HG03159 (cell line): ENCODE measurements at regions not wholly inside any gene's neighbourhood (a gene's known extent, or its start where the extent isn't known, plus 50 kb on each side); places are given as distances from the start of the nearest gene placed in this dataset.

Source experiments
- ATAC-seq: cut with Tn5 transposase; IDR thresholded peaks from one replicate; pipeline ENCODE4 v1.9.1; 2021; ENCODE audit warnings: mild to moderate bottlenecking, moderate library complexity; ENCODE audit not compliant: unreplicated experiment

- ATAC-seq: no peak
Observed at GRCh38 chr17:70230850-70231640, 61.7 kb downstream of the KCNJ2 start.

DNA sequence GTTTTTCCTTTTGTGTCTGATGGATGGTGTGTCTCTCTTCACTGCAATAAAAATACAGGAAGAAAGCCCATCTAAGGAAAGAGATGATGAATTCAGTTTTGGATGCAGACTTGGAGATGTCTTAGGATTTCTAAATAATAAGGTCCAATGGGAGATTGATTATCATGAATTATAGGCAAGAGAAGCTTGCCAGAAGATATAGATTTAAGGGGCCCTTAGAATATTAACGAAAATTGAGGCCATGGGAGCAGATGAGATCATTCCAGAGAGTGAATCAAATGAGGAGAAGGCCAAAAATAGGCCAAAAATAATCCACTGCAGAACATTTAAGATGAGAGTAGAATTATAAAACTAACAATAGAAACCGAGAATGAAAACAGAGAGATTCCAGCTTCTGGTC is 63.1 kb downstream of the KCNJ2 start:
- no peak for ATAC-seq

DNA sequence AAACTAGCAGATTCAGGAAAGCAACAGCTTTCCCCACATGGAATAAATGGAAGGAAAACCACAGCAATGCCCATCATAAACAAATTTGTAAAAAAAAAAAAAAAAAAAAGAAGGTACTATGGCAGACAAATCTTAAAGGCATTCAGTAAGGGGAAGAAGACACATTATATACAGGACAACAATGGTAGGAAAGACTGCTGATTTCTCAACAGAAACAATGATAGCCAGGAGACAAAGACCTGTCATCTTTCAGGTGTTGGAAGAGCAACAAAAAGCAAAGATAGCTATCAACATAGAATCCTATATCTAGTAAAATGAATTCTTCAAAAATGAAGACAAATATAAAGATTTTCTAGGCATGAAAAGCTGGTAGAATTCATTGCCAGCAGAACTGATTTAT is 65.9 kb downstream of the KCNJ2 start:
- no peak for ATAC-seq

DNA sequence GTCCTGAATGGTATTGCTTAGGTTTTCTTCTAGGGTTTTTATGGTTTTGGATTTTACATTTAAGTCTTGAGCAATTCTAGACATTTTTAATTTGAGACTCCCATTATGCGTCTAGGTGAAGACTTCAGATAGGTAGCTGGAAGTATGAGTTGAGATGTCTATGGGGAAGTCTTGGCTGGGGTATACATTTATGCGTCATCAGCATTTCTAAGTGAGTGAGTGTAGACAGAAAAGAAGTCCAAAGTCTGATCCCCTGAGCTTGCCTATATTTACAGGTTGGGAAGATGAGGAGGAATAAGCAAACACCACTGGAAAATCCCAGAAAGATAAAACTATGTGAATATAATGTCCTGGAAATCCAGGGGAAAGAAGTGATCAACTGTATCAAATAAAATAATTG is 68.9 kb downstream of the KCNJ2 start:
- ATAC-seq: no peak

DNA sequence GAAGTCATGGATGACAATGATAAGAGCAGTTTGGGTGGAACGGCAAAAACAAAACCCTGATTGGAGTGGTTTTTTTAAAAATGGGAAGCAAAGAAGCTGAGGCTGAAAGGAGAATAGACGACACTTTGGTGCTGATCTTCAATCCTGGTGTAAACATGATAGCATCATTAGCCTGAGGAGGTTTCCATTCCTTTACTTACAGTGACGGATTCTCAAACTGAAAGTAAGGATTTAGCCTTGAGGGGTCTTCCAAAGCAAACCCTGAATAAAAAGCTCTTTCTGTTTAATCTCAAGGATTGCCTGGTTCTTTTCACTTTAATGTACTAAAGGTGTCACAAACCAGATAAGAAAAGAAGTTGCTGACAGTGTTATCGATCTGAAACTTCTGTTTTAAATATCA is 69.3 kb downstream of the KCNJ2 start:
- no peak for ATAC-seq

- no peak for ATAC-seq
Observed at GRCh38 chr17:70239391-70239826, 70.1 kb downstream of the KCNJ2 start.

GRCh38 chr17:70241071-70241470 is 71.7 kb downstream of the KCNJ2 start:
- no peak for ATAC-seq

- no peak for ATAC-seq
Observed at GRCh38 chr17:70242781-70243437, 73.6 kb downstream of the KCNJ2 start.

- no peak for ATAC-seq
Observed at GRCh38 chr17:70251706-70252105, 82.4 kb downstream of the KCNJ2 start.

DNA sequence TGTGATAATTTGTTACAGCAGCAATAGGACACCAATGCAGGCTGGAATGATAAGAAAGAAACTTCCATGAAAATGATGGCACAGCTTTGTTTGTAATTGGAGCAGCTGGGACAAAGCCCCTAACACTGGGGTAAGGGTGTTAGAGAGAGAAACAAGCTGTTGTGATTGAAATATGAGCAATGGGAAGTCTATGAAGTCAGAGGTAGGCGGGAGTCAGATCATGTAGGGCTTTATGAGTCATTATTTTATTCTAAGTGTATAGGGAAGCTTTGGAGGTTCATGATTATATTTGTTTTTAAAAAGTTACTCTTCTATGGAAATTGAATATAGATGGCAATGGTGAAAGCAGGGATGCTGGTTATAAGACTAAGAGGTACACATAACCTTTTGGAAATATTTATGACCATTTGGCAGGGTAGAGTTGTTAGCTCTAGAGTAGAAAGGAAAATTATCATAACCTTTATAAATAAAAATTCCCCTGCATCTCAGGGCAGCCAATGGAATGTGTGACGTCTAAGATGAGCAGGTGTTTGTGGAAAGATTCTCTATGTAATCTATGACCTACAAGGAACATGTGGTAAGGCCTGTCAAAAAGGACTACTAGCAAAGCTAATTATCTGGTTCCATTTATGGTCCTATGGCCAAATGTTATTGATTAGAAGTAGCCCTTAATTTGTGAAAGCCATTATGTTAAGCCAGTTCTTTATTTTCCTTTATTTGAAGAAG is 85.6 kb downstream of the KCNJ2 start:
- ATAC-seq: no peak

GRCh38 chr17:70256751-70257150 is 87.4 kb downstream of the KCNJ2 start:
- ATAC-seq: no peak

DNA sequence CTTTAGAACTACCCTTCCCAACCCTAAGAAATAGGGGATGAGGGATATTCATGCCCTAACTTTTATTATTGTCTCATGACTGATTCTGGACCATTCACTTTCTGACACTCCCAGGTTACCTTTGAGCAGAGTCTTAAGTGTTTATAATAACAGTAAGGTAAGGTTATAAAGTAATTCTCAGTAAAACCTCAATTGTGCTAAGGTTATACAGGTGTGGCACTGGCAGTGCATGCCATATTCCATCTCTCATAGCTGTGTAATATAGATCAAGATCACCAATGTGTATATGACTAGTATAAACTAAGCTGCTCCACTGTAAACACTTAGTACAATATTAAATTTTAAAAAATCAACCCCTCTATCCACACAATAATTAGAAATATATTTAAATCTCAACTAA is 89.1 kb downstream of the KCNJ2 start:
- no peak for ATAC-seq

- ATAC-seq: no peak
Observed at GRCh38 chr17:70259400-70259799, 90.1 kb downstream of the KCNJ2 start.

DNA sequence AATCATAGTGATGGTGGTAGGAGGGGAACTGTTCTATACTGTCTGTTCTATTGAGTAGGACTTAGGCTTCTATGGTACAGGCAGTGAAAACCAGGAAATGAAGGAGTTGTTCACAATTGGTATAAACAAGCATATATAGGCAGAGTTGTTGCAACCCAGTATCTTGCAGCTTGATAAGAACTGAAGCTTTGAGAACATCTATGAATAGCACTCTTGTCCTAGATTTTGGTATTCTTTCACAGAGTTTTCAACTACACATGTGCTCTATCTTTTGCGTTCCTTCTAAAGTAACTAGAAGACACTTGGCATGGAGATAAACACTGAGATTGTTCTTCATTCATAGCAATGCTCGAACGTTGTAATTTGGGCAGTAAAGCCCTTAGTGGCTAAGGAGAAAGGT is 91.8 kb downstream of the KCNJ2 start:
- no peak for ATAC-seq

GRCh38 chr17:70265471-70265870 is 96.1 kb downstream of the KCNJ2 start:
- ATAC-seq: no peak

DNA sequence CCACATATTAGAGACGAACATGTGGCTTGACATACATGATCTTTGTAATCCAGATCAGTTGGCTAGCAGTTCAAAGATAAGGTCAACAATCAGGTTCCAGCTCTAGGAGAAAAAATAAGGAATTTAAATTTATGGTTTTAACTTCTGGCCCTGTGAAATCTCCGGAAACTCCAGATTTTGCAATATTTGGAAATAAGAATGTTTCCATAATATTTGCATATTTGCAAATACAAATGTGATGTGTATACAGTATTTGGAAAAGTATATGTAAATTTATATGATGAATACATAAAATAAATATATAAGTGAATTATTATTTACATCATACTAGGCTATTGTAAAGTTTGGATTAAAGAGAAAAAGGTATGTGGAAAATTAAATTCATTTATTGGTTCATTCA is 97.1 kb downstream of the KCNJ2 start:
- no peak for ATAC-seq

GRCh38 chr17:70268383-70268782 is 99.1 kb downstream of the KCNJ2 start:
- ATAC-seq: no peak

GRCh38 chr17:70270554-70270953 is 101.2 kb downstream of the KCNJ2 start:
- no peak for ATAC-seq

GRCh38 chr17:70271200-70271599 is 101.9 kb downstream of the KCNJ2 start:
- no peak for ATAC-seq

- no peak for ATAC-seq
Observed at GRCh38 chr17:70271672-70272071, 102.3 kb downstream of the KCNJ2 start.

DNA sequence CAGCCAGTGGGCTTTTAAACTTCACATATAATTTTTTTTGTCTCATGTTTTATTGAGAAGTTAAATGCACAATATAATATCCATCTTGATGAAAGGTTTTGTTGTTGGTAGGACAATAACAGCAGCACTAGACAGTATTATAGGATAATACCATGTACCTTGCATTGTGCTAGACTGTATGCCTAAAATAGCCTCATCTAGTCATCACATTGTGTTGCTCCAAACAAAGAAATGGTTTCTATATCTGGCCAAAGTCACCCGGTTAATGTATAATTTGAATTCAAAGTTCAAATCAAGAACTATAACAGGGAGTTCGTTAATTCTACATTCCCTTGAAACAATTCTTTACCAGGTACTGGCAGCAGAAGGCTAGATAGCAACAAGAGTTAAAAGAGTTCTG is 104.9 kb downstream of the KCNJ2 start:
- ATAC-seq: no peak

DNA sequence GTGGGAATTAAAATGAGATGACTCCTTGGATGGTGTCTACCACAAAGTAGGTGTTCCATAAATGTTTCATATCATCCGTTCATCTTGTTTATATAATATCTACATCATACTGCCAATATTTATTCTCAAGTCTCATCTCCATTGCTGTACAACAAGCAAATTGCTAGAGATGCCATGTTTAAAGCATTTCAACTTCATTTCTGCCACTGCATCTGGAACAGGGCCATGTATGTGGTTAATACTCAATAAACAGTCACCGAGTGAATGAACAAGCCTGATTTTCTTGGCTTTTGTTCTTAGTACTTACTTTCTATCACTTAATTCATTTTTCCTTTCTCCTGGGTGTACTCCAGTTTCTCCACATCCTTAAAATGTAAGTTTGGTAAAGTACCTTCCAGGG is 107.6 kb downstream of the KCNJ2 start:
- no peak for ATAC-seq
